Activated gamma-delta T cell treated with Interleukin-2 at 50 U/mL for 16 hours (primary cell): ENCODE measurements at regions not wholly inside any gene's neighbourhood (a gene's known extent, or its start where the extent isn't known, plus 50 kb on each side); places are given as distances from the start of the nearest gene placed in this dataset.
"Not testable (repeated sequence)": the region's sequence is repeated elsewhere in the genome, so short reads cannot be mapped to it uniquely, and the experiment has no call there.

ENCODE experiments used
- DNase-seq: peaks from one replicate; pipeline ENCODE4 v3.0.0-alpha.2; 2020

- not testable (repeated sequence) for DNase-seq
These were observed 61.2 kb upstream of the ZNF322 start for GRCh38 chr6:26720663-26721218.

DNA sequence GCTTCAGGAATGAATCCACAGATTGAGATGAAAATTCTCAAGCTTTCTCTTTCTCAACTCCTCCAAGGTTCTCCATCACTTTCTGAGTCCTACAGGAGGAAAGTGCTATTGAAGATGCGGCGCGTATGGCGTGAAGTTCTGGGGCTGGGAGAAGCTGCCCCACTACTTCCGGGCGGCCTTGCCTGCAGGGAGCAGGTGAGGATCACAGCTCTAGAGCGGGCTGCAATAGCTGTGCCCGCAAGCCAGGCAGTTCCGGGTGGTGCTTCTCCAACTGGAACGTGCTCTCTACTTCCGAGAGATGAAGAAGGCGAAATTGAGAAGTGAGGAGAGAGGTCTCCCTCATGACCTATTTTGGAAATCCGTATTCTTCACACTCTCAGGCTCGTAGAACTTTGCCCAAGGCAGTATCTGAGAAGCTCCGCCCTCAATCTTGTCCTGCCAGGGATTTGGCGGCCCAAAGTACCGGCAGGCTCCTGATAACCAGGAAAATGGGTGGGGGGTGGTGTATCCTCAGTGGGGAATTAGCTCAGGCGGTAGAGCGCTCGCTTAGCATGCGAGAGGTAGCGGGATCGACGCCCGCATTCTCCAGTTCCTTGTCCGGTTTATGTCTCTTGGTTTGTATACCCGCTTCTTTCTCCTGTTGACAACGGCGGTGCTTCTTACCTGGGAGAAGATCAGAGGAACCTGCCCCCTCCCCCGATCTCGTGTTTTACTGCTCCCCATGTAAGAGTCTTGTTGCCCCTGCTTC lies 70.6 kb upstream of the ZNF322 start:
- not testable (repeated sequence) for DNase-seq

DNA sequence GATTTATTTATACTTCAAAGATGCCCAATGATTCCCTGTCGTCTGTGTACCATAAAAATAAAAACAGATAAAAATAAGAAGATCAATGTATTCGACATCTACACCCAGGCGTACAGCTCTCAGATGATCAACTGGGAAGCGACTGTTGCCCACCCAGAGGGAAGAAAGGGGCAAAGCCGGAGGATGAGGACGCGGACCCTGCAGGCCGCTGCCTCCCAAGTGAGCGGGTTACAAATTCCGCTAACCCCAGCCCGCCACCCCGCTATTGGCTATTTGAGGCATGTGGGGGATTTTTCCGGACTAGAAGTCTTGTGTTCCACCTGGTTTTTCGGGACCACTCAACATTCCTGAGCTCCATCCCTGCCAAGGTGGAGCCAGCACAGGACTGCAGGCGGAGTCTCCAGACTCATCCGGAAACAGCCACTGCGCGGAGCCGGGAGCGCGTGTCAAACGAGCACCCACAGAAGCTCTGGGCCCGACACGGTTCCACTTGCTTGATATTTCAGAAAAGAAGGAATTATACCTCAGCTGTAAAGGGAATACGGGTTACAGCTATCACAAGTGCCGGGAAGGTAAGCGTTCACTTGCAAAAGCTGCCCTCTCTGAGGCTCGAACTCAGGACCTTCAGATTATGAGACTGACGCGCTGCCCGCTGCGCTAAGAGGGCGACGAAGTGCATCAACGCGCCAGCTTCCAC lies 75.4 kb upstream of the ZNF322 start:
- not testable (repeated sequence) for DNase-seq

GRCh38 chr6:26739811-26740210 lies 80.3 kb upstream of the ZNF322 start:
- no peak for DNase-seq

DNA sequence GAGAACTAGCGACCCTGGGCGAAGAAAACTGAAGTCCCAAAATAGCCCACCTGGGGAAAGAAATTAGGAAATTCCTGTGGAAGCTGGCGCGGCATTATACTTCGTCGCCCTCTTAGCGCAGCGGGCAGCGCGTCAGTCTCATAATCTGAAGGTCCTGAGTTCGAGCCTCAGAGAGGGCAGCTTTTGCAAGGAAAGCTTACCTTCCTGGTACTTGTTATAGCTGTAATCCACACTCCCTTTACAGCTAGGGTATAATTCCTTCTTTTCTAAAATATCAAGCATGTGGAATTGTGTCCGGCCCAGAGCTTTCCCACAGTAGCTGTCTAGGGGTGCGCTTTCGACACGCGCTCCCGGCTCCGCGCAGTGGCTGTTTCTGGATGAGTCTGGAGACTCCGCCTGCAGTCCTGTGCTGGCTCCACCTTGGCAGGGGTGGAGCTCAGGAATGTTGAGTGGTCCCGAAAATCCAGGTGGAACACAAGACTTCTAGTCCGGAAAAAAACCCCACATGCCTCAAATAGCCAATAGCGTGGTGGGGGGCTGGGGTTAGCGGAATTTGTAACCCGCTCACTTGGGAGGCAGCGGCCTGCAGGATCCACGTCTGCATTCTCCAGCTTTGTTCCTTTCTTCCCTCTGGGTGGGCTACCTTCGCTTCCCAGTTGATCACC lies 83.7 kb upstream of the ZNF322 start:
- no peak for DNase-seq

- no peak for DNase-seq
These were observed 84.6 kb upstream of the ZNF322 start for GRCh38 chr6:26743941-26744699.

DNA sequence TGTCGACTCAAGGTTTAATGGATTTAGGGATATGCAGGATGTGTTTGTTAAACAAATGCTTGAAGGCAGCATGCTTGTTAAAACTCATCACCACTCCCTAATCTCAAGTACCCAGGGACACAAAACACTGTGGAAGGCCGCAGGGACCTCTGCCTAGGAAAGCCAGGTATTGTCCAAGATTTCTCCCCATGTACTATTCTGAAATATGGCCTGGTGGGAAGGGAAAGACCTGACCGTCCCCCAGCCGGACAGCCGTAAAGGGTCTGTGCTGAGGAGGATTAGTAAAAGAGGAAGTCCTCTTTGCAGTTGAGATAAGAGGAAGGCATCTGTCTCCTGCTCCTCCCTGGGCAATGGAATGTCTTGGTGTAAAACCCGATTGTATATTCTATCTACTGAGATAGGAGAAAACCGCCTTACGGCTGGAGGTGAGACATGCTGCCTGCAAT lies 85.3 kb upstream of the ZNF322 start:
- not testable (repeated sequence) for DNase-seq

- DNase-seq: not testable (repeated sequence)
These were observed 86.4 kb upstream of the ZNF322 start for GRCh38 chr6:26745964-26746363.

DNA sequence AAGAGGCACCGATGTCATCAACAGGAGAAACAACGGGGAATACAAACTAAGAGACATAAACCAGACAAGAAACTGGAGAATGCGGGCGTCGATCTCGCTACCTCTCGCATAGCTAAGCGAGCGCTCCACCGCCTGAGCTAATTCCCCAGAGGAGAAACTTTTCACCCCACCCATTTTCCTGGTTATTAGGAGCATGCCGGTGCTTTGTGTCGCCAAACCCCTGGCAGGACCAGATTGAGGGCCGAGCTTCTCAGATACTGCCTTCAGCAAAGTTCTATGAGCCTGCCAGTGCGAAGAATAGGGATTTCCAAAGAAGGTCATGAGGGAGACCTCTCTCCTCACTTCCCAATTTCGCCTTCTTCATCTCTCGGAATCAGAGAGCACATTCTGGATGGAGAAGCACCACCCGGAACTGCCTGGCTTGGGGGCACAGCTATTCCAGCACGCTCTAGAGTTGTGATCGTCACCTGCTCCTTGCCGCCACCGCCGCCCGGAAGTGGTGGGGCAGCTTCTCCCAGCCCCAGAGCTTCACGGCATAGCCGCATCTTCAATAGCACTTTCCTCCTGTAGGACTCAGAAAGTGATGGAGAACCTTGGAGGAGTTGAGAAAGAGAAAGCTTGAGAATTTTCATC lies 89.7 kb upstream of the ZNF322 start:
- DNase-seq: not testable (repeated sequence)

GRCh38 chr6:26749759-26750126 lies 90.2 kb upstream of the ZNF322 start:
- not testable (repeated sequence) for DNase-seq

DNA sequence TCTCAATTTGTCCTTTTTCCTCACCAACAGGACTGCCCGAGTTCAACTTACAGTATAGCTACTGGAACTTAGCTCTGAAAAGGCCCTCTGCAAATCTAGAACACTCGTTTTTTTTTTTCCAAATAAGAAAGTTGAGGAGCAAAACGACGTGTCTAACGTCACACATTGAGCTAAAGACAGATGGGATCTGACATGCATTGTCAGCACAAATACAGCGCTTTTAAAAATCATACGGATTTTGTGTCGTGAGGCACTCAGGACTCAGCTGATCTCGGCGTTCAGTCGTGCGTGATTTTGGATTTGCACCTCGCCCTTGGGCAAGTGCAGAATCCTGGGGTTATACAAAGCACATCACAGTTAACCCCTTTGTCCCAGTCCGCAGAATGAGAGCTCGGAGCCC lies 94.7 kb upstream of the ZNF322 start:
- DNase-seq: no peak

GRCh38 chr6:26754801-26755200 lies 95.3 kb upstream of the ZNF322 start:
- DNase-seq: not testable (repeated sequence)

DNA sequence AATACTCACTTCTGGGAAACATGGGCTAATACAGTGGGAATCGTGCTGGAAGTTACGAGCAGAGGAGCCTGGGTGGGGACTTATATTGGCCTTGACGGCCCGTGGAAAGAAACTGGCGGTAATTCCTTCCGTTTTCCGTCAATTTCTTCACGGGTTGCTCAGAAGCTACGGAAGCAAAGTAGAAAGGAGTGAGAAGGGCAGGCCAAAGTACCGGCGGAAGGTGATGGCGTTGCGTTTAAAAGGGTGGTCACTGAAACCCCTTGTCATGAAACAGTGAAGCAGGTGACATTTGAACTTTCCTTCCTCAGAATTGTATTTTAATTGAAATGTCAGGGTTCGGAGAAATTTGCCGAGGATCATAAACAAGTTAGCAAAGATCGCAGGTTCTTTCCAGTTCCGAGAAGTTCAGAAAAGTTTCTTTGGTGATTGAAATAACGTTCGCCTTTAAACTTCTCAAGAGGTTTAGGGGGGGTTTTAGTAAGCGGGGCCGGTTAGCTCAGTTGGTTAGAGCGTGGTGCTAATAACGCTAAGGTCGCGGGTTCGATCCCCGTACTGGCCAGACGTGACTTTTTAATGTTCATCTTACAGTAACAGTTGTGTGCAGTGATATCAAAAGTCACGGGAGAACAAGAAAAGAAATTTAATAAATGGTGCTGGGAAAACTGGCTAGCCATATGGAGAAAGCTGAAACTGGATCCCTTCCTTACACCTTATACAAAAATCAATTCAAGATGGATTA lies 96.7 kb upstream of the ZNF322 start:
- not testable (repeated sequence) for DNase-seq

GRCh38 chr6:26766203-26766902 lies 106.8 kb upstream of the ZNF322 start:
- DNase-seq: not testable (repeated sequence)

GRCh38 chr6:26770941-26771666 lies 111.6 kb upstream of the ZNF322 start:
- DNase-seq: not testable (repeated sequence)

DNA sequence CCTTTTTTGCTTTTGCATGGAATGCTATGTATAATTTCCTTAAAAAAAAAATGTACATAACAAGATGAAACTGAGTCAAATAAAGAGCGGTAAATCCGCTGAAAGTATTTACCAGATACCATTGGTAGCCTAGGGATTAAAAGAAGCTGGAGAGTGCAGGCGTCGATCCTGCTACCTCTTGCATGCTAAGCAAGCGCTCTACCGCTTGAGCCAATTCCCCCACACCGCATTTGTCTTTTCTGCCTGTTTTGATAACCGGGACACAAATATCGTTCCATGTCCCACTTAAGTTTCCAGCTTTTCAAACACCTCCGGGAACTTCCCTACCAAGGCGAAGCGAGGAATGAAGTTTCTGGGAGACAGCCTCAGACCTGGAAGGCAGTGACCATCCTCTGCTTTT lies 113.9 kb upstream of the ZNF322 start:
- not testable (repeated sequence) for DNase-seq

DNA sequence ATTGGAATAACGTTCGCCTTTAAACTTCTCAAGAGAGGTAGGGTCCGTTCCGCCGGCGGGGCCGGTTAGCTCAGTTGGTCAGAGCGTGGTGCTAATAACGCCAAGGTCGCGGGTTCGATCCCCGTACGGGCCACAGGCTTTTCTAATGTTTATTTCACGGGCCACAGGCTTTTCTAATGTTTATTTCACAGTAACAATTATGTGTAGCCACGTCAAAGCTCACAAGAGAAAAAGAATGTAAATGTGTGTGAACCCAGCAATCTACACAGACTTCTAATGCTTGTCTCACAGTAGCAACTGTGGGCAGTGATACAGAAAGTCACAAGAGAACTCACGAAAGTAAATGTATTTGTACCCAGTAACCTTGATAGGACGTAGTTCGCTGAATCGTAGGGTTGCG lies 121.0 kb upstream of the ZNF322 start:
- DNase-seq: not testable (repeated sequence)

DNA sequence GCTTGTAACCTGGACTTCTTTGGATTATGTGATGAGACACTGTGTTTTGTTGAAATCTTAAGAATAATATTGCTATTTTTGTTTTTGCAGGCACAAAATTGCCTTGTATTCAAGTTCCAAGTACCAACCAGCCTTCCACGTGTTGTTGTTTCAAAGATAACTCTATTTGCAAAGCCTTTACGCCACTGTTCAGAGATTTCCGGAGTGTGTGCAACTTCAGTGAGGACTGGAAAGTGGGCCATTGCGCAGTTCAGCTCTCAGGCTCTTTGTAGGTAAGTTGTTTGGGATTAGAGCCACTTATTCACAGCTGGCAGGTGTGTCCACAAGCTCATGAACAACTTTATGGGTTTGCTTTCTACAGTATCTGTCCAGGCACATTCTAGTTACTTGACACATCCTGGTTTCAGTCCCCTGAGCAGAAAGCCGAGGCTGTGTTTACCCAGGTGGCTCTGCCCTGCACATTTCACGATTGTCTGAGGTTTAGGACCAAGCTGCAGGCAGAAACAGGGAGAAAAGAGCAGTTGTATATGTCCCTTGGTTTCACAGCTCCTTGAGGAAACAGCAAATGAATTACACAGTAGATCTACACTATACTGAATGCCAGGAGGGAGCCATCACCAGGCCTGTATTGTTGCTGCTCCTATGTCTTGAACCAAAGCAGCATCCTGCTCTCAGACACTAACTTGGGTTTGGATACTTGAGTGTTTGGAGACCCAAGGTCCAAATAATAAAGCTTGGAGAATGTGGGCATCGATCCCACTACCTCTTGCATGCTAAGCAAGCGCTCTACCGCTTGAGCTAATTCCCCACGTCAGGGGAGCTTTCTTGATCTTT lies 136.1 kb upstream of the ZNF322 start:
- DNase-seq: not testable (repeated sequence)
